ENCODE measurements at regions not wholly inside any gene's neighbourhood (a gene's known extent, or its start where the extent isn't known, plus 50 kb on each side); places are given as distances from the start of the nearest gene placed in this dataset.
"Not testable (repeated sequence)": the region's sequence is repeated elsewhere in the genome, so short reads cannot be mapped to it uniquely, and the experiment has no call there.

- DNase-seq: no peak
Measured at GRCh38 chr14:77985211-77985615, 185.0 kb upstream of the NRXN3 start.

- DNase-seq: no peak
Measured at GRCh38 chr14:77986773-77987172, 183.4 kb upstream of the NRXN3 start.

GRCh38 chr14:77988096-77988870, 181.9 kb upstream of the NRXN3 start:
- DNase-seq: peak; percentile 34

DNA sequence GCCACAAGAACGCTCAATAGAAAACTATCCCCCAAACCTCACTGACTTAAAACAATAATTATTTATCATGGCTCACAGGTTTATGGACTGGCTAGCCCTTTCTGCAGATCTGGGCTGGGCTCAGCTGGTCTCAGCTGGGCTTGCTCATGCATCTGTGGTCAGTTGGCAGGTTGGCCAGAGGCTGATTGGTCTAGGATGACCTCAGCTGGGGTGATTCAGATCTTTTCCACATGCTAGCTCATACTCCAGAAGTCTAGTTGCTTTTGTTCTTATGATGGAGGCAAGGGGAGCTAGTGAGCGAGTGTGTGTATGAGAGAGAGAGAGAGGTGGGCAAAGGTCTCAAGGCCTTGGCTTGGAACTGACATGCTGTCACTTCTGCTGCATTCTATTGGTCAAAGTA, 181.2 kb upstream of the NRXN3 start:
- DNase-seq: no peak

DNA sequence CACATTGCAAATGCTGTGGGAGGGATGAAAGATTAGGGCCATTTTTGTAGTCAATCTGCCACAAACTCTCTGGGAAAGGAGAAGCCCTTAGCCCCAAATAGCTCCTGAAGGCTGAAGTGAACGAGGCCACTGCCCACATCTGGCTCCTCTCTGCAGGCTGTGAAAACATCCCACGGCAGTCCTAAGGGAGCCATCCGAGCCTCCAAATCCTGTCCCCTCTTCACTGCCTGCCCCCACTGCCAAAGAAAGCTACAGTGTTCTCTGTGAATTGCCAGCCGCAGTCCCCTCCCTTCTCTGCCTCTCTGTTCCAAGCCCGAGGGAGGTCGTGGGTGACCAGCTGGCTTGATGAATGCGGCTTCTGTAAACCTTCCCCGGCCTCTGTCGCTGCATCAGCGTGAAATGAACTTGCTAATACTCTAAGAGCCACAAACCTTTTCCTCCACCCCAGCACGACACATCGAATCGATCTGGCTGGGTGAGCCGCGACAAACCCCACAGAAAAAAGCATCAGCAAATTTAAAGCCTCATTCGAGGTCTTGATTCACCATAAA, 180.7 kb upstream of the NRXN3 start:
- no peak for DNase-seq

GRCh38 chr14:77990337-77990736, 179.8 kb upstream of the NRXN3 start:
- DNase-seq: no peak

DNA sequence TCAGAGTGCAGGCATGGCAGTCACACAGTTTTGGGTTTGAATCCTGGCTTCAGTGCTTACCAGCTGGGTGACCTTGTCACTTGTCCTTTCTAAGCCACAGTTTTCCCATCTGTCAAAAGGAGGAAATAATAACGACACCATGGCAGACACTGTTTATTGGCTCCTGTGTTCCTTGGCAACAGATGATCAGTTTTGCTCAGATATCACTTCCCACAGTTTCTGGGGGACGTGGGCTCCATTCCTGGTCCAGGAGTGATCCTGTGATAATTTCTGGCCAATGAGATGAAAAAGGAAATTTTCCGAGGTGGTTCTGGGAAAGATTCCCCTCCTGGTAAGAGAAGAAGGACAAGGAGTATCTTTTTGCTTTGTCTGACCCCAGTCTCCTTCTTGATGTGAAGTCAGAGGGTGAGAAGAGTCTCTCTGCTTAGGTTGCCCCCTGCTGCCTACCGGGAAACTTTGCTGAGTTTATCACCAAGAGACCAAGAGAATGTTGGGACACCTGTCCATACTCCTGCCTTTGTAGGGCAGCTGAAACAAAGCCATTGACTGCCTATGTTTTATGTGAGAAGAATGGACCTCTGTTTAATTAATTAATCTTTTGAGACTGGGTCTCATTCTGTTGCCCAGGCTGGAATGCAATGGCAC, 178.9 kb upstream of the NRXN3 start:
- no peak for DNase-seq

DNA sequence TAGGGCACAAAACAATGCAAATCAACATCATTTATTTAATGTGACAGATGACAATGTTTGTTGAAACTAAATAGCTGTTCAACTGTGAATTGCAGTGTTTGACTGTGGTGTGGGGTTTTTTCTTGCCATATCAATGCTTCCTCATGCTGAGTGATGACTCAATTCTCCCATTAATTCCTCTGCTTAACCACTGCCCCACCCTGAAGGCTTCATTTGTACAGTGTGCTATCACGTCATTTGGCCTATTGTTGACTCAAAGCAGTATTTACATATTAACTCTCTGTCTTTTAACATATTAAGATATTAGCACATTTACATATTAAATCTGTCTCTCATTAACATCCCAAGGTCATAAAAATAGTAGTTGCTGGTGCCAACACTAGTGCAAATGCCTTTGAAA, 164.8 kb upstream of the NRXN3 start:
- DNase-seq: no peak

GRCh38 chr14:78007160-78007559, 163.0 kb upstream of the NRXN3 start:
- DNase-seq: no peak

DNA sequence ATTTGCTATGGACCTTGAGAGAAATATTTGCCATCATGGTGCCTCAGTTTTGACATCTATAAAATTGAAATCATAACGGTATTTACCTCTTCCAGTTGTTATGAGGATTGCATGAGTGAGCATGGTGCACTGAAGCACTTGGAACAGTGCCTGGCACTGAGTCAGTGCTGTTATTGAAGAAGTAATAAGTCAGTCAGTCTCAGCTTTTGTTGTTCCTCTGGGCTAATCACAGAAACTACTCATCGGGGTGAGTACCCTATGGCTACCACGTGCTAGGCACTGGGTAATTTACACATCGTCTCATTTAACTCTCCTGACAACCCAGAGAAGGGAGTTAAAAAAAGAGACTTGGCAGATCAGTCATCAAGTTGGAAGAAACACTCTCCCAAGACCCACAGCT, 159.5 kb upstream of the NRXN3 start:
- no peak for DNase-seq

GRCh38 chr14:78013911-78014310, 156.3 kb upstream of the NRXN3 start:
- not testable (repeated sequence) for DNase-seq

DNA sequence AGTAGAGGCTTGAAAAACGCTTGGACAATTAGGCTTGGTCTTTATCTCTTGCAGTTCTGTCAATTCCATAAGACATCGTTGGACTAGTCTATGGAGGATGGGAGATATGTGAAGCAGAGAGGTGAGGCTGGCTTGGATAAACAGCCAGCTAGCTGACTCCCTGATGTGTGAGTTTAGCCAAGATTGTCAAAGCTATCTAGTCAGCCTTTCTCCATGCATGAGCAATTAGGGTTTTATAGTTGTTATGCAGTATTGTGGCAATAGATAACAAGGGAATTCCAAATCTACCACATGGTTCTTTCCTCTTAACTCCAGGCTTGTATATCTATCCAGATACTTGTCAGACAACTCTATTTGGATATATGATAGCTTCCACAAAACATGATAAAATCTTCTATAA, 153.6 kb upstream of the NRXN3 start:
- no peak for DNase-seq

DNA sequence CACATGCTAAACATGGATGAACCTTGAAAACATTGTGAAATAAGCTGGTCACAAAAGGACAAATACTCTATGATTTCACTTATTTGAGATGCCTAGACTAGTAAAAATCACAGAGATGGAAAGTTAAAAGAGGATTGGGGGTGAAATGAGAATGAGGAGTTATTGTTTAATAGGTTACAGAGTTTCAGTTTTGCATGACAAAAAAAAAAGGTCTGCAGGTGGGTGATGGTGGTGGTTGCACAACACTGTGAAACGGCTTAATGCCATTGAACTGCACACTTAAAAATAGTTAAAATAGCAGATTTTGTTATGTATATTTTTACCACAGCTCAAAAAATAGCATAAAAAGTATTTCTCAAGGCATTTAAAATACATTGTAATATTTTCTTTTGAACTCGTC, 151.9 kb upstream of the NRXN3 start:
- DNase-seq: no peak

DNA sequence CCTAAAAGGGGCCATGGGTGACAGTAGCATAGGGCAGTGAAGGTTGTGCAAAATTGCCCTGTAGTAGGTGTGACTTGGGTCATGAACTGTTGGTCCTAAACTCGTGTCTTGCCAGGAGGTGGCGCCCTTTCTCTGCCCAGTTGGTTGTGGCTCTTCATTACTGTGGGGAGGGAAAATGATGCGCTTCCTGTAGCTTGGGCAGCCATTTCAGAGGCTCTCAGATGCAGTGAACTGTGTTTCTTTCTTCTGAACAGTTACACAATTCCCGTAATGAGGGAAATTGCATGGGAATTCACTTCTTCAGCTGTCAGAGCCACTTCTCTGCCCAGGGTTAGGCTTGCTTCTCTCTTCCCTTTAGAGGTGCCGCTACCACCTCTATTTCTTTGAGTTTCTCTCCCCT, 148.1 kb upstream of the NRXN3 start:
- DNase-seq: peak; percentile 67

DNA sequence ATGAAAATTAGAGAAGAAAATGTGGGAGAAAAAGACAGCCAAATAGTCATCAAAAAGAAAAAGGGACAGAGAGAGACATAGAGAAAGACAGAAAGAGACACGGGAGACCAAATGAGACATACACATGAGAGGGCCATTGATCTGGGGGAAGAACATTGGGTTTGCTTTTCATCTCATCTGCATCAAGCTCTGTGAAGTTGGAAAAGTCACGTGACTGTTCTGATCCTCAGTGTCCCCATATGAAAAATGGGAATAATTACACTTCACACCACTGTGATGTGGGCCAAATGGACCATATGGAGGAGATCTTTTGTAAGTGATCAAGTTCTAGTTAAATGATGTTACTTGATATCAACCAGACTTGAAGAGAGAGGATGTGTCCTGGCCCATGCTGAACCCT, 147.1 kb upstream of the NRXN3 start:
- DNase-seq: no peak

GRCh38 chr14:78028471-78028870, 141.7 kb upstream of the NRXN3 start:
- DNase-seq: no peak

DNA sequence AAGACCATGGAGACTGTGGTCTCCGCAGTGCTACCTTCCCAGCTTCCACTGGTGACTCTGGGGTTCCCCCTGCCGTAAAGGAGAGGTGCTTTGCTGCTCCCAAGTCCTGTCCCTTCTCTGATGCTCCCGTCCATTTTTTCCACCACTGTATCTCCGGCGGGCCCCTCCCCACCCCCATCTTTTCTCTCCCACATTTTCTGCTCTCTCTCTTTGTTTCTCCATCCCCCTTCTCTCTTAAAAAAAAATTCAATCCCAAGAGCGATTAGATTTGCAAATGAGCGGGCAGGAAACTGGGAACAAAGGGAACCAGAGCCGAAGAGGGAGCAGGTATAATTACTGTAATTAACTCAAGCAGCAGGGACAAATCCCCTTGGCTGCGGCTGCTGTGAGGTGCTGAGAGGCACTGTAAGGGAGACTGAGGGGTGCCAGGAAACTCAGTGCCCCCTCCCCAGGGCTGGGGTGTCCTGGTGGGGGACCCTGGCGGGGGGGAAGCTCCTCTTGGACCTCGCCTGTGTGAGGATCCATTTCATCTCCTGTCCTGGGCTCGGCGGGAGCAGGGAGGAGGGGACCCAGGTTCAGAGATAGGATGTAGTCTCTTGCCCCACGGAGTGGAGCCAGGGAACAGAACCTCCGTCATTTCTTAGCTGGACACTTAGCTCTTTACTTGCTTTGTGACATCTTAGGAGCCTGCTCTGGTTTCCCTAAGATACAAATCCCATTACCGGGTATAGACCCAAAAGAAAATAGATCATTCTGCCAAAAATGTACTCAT, 140.4 kb upstream of the NRXN3 start:
- no peak for DNase-seq

- DNase-seq: no peak
Measured at GRCh38 chr14:78043349-78043748, 126.8 kb upstream of the NRXN3 start.

GRCh38 chr14:78048120-78048519, 122.1 kb upstream of the NRXN3 start:
- no peak for DNase-seq

- DNase-seq: not testable (repeated sequence)
Measured at GRCh38 chr14:78056890-78057289, 113.3 kb upstream of the NRXN3 start.

DNA sequence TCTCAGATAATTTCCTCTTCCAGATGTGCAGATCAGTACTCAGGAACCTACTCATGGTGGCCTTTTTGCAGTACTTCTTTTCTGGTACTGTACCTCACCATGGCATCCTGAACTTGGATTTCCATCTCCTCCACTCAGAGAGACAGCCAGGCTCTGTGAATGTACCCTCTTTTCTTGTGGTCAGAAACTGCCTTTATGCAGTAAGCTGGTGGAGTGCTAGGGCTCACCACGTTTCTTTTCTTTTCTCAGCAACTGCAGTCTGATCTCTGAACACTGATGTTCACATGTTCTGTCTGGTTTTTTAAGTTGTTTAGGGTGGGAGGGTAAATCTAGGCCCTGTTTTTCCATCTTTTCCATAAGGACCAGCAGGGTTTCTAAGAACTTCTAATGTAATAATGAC, 99.8 kb upstream of the NRXN3 start:
- no peak for DNase-seq

- DNase-seq: no peak
Measured at GRCh38 chr14:78071016-78071549, 99.1 kb upstream of the NRXN3 start.

DNA sequence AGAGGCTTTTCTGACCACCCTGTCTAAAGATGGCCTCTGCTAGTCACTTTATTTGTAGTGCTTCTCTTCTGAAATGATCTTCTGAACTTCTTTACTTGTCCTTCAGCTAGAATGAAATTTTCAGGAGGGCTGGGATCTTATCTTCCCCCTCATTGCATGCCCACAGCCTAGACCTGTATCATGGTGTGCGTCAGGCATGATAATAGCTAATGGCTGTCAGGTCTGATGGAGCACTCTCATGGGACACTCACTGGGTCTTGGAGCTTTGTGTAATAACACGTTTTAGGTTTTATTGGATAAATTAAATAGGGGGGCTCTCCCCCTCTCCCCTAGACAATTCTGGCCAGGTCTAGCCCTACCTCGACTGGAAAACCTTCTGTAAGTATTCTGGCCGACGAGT, 97.1 kb upstream of the NRXN3 start:
- no peak for DNase-seq
